ENCODE measurements at regions not wholly inside any gene's neighbourhood (a gene's known extent, or its start where the extent isn't known, plus 50 kb on each side); places are given as distances from the start of the nearest gene placed in this dataset.

DNA sequence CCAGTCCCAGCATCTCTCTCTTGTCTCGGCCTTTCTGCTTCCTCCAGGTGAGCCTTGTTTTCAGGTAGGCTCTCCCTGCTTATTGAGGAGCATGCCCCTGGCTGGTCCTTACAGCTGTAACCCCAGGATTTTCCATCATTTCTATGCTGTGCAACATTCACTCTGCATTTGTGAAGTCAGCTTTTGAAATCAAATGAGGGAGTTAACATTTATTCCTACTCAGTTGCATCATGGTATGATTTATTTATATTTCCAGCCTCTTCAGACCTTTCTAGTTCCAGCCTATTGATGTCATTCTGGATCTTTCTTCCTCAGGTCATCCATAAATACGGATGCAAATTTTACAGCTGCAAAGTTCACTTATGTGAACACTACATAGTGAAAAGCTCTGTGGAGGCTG lies 755.6 kb downstream of the TYW1 start:
- no peak for TF ChIP-seq CTCF (IDR thresholded peaks at IDR 0.05)
- no peak for TF ChIP-seq EP300 (IDR thresholded peaks at IDR 0.05)

Data from gastroesophageal sphincter (tissue), 3 donors.